Left ventricle myocardium inferior (tissue), 1 donor: ENCODE measurements at regions not wholly inside any gene's neighbourhood (a gene's known extent, or its start where the extent isn't known, plus 50 kb on each side); places are given as distances from the start of the nearest gene placed in this dataset.

Experiments used
- DNase-seq: peaks from one replicate; pipeline ENCODE4 v3.0.0-alpha.2; 2020
- H3K27ac ChIP-seq: fragments of 200-600 bp; replicated peaks from 2 replicates; pipeline ENCODE4 v1.8.0; 2021
- H3K27me3 ChIP-seq: fragments of 200-600 bp; 2 replicates; pipeline ENCODE4 v1.8.0; 2021; ENCODE audit warnings: low read depth
- H3K36me3 ChIP-seq: fragments of 200-600 bp; 2 replicates; pipeline ENCODE4 v1.8.0; 2021
- H3K4me1 ChIP-seq: fragments of 200-600 bp; 2 replicates; pipeline ENCODE4 v1.8.0; 2021
- H3K4me3 ChIP-seq: fragments of 200-600 bp; 2 replicates; pipeline ENCODE4 v1.8.0; 2021; ENCODE audit warnings: mild to moderate bottlenecking, moderate library complexity
- H3K9me3 ChIP-seq: fragments of 200-600 bp; replicated peaks from 2 replicates; pipeline ENCODE4 v1.8.0; 2021
- intact Hi-C: fragments of 100-400 bp; cut with micrococcal nuclease; formaldehyde crosslinking; loops from one replicate; pipeline ENCODE4 v1.11.0; 2022
- TF ChIP-seq, protein P1 (sequence below): fragments of 200-600 bp; IDR thresholded peaks from 2 replicates; pipeline ENCODE4 v1.8.0; 2021; ENCODE audit warnings: antibody characterized with exemption, mild to moderate bottlenecking, borderline replicate concordance
- donor health status: DM: no; HTN: yes; CAD: no; lungs with severe emphysema.

DNA sequence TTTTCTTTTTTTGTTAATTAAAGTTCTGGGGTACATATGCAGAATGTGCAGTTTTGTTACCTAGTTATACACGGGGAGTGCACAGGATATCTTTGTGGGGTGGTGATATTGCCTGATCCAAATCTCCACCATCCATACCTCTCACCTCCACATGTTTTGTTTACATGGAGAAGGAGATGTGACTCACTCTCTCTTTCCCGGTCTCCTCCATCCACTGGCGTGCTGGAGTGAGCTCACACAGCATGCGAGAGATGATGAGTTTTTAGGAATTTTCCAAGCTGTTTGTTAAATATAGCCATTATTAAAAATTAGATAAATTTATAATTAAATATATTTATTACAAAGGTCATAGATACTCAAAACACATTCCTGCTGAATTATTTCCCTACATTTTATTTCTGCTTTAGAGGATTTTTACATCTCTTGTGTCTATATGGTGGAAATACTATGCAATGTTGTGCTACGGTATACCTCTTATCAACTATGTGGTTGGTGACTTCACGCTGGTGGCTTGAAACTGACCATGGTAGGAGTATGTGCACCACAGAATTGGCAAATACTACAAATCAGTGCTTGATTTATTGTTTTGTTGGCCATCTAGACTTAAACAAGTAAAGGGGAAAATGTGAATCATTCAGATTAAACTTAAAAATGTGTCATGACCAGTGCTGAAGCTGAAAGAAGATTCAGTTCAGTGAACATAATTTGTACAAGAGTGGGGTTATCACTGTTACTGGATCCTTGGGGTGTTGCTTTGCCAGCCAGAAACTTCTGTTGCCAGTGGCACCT, 107.9 kb upstream of the FAM180A start:
- Histone ChIP-seq H3K4me3 (no peak overlapping the region), H3K36me3 (no peaks in the 10 kb centered on the region), H3K27me3 (no peaks in the 10 kb centered on the region), H3K27ac (no peak overlapping the region), H3K4me1 (no peaks in the 10 kb centered on the region), H3K9me3 (peaks cover 6% of the 10 kb centered on the region)
- no peak for DNase-seq
- TF ChIP-seq, protein P1, sequence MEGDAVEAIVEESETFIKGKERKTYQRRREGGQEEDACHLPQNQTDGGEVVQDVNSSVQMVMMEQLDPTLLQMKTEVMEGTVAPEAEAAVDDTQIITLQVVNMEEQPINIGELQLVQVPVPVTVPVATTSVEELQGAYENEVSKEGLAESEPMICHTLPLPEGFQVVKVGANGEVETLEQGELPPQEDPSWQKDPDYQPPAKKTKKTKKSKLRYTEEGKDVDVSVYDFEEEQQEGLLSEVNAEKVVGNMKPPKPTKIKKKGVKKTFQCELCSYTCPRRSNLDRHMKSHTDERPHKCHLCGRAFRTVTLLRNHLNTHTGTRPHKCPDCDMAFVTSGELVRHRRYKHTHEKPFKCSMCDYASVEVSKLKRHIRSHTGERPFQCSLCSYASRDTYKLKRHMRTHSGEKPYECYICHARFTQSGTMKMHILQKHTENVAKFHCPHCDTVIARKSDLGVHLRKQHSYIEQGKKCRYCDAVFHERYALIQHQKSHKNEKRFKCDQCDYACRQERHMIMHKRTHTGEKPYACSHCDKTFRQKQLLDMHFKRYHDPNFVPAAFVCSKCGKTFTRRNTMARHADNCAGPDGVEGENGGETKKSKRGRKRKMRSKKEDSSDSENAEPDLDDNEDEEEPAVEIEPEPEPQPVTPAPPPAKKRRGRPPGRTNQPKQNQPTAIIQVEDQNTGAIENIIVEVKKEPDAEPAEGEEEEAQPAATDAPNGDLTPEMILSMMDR = no peak
- intact Hi-C loops = no loop called here

DNA sequence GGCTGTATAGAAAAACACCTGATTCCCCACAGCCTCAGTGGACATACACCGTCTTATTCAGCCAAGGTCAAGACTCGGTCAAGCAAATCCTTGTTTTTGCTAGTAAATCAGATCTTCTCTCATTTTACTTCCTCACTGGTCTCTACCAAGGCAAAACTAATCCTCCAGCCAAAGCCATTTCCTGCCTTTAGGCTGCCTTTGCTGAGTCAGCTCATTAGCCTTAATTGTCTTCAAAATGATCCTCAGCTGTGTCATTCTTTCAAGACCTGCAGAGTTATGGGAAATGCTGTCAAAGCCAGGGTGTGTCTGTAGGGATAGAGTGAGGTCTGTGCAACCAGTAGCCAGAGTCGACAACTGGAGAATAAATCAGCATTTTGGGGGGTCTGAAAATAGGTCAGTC, 107.2 kb upstream of the FAM180A start:
- H3K4me1 ChIP-seq = no peaks in the 10 kb centered on the region
- no peaks in the 10 kb centered on the region for H3K27me3 ChIP-seq
- H3K27ac ChIP-seq = no peak overlapping the region
- no peaks in the 10 kb centered on the region for H3K9me3 ChIP-seq
- H3K4me3 ChIP-seq = no peak overlapping the region
- DNase-seq = no peak
- H3K36me3 ChIP-seq = no peaks in the 10 kb centered on the region
- intact Hi-C loops = no loop called here
- TF ChIP-seq, protein P1 = no peak

DNA sequence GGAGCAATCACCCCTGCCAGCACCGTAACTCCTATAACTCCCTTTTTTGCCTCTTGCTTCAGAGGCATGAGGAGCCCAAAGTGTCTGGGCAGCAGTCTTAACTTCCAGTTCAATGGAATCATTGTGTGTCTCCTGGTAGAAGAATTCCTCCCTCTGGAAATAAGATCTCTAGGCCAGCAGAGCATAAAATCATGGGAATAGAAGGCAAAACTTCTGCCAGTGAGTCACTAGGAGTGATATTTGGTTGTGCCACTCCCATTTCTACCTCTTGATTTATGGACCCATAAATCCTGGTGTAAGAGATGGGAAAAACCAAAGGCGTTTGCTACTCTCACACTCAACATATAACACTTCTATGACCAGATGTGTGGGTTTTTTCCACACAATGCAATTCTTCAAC, 104.9 kb upstream of the FAM180A start:
- Histone ChIP-seq H3K27me3 (no peaks in the 10 kb centered on the region), H3K4me3 (no peak overlapping the region), H3K9me3 (no peaks in the 10 kb centered on the region), H3K27ac (no peak overlapping the region), H3K36me3 (no peaks in the 10 kb centered on the region), H3K4me1 (no peaks in the 10 kb centered on the region)
- no peak for DNase-seq
- TF ChIP-seq, protein P1 = no peak
- intact Hi-C loops = no loop called here

DNA sequence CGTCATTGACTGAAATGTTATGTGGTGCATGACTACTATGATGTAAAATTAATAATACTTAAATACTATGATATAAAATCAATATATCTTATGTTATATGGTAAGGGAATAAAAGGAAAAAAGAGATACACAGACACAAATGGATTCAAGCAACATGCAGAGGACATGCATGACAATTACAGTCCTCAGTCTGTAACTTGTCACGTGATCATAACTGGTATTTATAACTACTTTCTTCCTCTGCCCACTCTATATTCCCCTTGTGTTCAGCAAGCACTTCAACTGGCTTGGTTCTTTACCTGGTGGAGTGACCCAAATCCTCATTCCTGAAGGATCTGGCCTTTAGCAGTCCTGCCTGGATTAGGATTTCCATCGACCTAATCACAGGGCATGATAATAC, 104.4 kb upstream of the FAM180A start:
- Histone ChIP-seq H3K36me3 (no peaks in the 10 kb centered on the region), H3K4me1 (no peaks in the 10 kb centered on the region), H3K4me3 (no peak overlapping the region), H3K27ac (no peak overlapping the region), H3K9me3 (no peaks in the 10 kb centered on the region), H3K27me3 (no peaks in the 10 kb centered on the region)
- DNase-seq = no peak
- TF ChIP-seq, protein P1 = no peak
- intact Hi-C loops = no loop called here

DNA sequence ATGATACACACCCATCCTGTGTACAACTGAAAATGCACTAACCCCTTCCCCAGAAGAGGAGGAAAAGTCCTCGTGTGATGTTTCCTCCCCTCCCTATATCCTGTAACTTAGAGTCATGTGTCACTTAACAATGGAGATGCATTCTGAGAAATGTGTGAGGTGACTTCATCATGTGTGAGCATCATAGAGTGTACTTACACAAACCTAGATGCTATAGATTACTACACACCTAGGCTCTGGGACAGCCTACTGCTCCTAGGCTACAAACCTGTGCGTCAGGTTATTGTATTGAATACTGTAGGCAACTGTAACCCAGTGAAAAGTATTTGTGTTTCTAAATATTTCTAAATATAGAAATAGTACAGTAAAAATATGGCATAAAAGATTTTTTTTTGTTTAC, 98.6 kb upstream of the FAM180A start:
- no peak overlapping the region for H3K4me3 ChIP-seq
- no peak overlapping the region for H3K27ac ChIP-seq
- no peak for DNase-seq
- H3K27me3 ChIP-seq = no peaks in the 10 kb centered on the region
- no peaks in the 10 kb centered on the region for H3K9me3 ChIP-seq
- no peaks in the 10 kb centered on the region for H3K36me3 ChIP-seq
- TF ChIP-seq, protein P1 = no peak
- intact Hi-C loops = no loop called here
- H3K4me1 ChIP-seq = no peaks in the 10 kb centered on the region
